ENCODE measurements at regions not wholly inside any gene's neighbourhood (a gene's known extent, or its start where the extent isn't known, plus 50 kb on each side); places are given as distances from the start of the nearest gene placed in this dataset.
"Not testable (repeated sequence)": the region's sequence is repeated elsewhere in the genome, so short reads cannot be mapped to it uniquely, and the experiment has no call there.

DNA sequence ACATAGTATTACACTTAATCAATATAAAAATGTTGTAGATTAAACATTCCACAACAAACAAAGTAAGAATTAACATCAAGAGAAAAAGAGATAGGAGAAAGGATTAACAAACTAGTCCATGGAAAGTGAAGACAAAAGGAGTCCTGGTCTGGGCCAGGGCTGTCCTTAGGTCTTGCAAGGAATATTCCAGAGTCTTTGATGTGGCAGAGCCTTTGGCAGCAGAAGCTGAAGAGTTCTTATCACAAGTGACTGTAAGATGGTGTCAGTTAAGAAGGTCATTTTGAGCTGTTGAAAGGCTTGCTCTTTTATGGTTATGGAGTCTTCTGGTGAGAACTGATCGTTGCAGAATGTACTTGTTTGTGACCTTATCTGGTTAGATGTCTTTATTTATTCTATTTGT lies 127.7 kb upstream of the LRRTM4 start:
- Mint-ChIP-seq H3K4me1 (ENCODE audit: low read depth) (no peaks in the 10 kb centered on the region), H3K36me3 (ENCODE audit: insufficient read depth in 2 of 2) (no peaks in the 10 kb centered on the region), H3K27ac (no peak overlapping the region), H3K9me3 (peaks cover 0 to 8% of the 10 kb centered on the region in 2 donors), H3K4me3 (no peak overlapping the region), H3K27me3 (ENCODE audit: low read depth) (no peaks in the 10 kb centered on the region)
- ATAC-seq (replicated peaks in 1 of 2) (no peak), DNase-seq (no peak)

DNA sequence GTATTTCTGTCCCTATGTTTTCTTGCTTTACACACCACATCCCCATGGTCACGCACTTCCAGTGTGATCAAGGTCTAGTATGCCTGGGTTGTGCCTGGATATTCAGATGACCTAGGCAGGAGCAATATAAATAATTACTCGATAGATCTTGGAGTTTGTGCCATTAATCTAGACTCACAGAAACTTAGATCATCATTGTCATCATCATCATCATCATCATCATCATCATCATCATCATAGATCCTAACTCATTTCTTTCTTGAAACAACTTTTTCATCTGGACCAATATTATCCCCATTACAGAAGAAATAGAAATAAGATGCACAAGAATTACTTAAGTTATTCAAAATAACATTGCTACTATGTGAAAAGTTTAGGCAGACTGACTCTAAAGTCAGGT lies 130.3 kb upstream of the LRRTM4 start:
- H3K27me3 Mint-ChIP-seq (ENCODE audit: low read depth): no peaks in the 10 kb centered on the region
- peaks cover 0 to 12% of the 10 kb centered on the region in 2 donors for H3K9me3 Mint-ChIP-seq
- ATAC-seq (replicated peaks in 1 of 2) (no peak), DNase-seq (no peak)
- no peak overlapping the region for H3K27ac Mint-ChIP-seq
- H3K36me3 Mint-ChIP-seq (ENCODE audit: insufficient read depth in 2 of 2): no peaks in the 10 kb centered on the region
- H3K4me3 Mint-ChIP-seq: no peak overlapping the region
- H3K4me1 Mint-ChIP-seq (ENCODE audit: low read depth): no peaks in the 10 kb centered on the region

GRCh38 chr2:77664491-77664890 lies 142.3 kb upstream of the LRRTM4 start:
- Mint-ChIP-seq H3K27me3 (ENCODE audit: low read depth) (no peaks in the 10 kb centered on the region), H3K4me1 (ENCODE audit: low read depth) (no peaks in the 10 kb centered on the region), H3K27ac (no peak overlapping the region), H3K9me3 (peaks cover 0 to 4% of the 10 kb centered on the region in 2 donors), H3K36me3 (ENCODE audit: insufficient read depth in 2 of 2) (no peaks in the 10 kb centered on the region), H3K4me3 (no peak overlapping the region)
- ATAC-seq (replicated peaks in 1 of 2) (no peak), DNase-seq (no peak)

DNA sequence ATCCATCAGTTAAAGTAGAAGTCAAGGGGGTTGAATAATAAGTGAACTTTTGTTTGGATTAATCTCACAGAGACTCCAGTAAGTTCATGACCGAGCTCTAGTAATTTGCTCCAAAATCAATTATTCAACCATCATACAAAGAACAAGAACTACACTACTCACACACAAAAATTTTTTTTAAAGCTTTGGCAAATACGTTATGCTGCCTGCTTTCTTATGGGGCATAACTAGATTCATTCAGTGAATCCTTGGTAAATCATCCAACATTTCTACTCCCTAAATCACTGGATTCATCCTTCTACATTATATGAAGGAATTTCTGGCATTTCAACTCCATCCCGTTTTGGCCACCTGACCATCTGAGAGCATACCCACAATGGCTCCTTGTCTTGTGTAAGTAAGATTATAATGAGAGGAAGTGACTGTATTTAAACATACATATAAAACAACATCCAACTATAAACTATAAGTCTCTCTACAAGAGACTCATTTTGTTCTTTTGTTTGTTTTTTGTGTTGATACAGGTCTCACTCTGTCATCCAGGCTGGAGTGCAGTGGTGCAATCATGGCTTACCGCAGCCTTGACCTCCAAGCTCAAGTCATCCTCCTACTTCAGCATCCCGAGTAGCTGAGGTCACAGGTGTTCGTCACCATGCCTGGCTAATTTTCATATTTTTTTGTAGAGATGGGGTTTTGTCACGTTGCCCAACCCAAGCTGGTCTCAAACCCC lies 144.2 kb upstream of the LRRTM4 start:
- H3K4me1 Mint-ChIP-seq (ENCODE audit: low read depth): no peaks in the 10 kb centered on the region
- DNase-seq: no peak

DNA sequence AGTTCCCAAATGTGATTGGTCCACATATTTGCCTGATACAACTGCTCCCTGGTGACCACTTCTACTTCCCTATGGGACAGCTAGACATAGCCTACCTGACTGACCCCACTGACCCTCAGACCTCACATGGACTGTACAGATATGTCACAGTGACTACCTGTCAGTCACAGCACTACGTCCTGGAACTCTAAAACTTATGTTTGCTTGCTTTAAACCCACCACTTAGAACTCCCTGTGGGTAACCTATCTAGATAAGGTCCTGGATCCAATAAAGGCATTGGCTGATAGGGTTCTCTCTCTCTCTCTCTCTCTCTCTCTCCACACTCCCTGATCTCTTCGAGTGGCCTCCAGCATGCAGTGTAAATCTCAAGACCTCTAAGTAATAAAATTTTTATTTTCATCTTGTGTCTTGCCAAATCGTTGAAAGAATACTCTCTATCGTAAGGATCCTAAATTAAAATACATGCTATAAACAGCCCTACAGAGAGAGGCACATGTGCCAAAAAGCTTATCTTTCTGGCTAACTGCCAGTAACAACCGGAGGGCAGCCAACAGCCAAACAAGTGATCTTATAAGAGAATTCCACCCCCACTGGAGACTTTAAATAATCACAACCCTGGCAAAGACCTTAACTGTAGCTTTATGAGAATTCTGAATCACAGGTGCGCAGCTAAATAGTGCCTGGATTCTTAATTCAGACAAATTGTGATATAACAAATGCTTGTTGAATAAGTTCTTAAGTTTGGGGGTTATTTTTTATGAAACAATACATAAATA lies 162.6 kb upstream of the LRRTM4 start:
- not testable (repeated sequence) for H3K4me1 Mint-ChIP-seq (ENCODE audit: low read depth); ATAC-seq (replicated peaks in 1 of 2); H3K4me3 Mint-ChIP-seq; H3K27me3 Mint-ChIP-seq (ENCODE audit: low read depth); H3K36me3 Mint-ChIP-seq (ENCODE audit: insufficient read depth in 2 of 2); DNase-seq; H3K9me3 Mint-ChIP-seq
- peak overlapping the region; percentile 32 for H3K27ac Mint-ChIP-seq

More for the DNA sequence above, 144.2 kb upstream of the LRRTM4 start:
- ATAC-seq (replicated peaks in 1 of 2): no peak
- Mint-ChIP-seq H3K36me3 (ENCODE audit: insufficient read depth in 2 of 2) (no peaks in the 10 kb centered on the region), H3K4me3 (no peak overlapping the region), H3K27me3 (ENCODE audit: low read depth) (no peaks in the 10 kb centered on the region), H3K27ac (no peak overlapping the region), H3K9me3 (peaks cover 0 to 4% of the 10 kb centered on the region in 2 donors)

DNA sequence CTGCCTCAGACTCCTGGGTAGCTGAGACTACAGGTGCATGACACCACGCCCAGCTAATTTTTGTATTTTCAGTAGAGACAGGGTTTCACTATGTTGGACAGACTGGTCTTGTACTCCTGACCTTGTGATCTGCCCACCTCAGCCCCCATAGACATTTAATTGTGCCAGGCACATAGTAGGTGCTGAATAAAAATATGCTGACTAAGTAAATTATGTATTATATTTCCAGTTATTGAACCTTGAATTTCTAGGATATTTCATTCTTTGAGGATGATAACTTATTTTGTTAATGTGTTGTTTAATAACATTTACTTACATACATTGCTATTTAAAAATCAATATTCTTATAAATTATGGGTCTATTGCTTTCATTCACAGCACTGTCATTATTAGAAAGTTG lies 190.4 kb upstream of the LRRTM4 start:
- no peak overlapping the region for H3K27ac Mint-ChIP-seq
- H3K27me3 Mint-ChIP-seq (ENCODE audit: low read depth): no peaks in the 10 kb centered on the region
- peaks cover 0 to 5% of the 10 kb centered on the region in 2 donors for H3K9me3 Mint-ChIP-seq
- ATAC-seq (replicated peaks in 1 of 2) (no peak), DNase-seq (no peak)
- no peak overlapping the region for H3K4me3 Mint-ChIP-seq
- H3K4me1 Mint-ChIP-seq (ENCODE audit: low read depth): no peaks in the 10 kb centered on the region
- H3K36me3 Mint-ChIP-seq (ENCODE audit: insufficient read depth in 2 of 2): no peaks in the 10 kb centered on the region

GRCh38 chr2:77713412-77713811 lies 191.2 kb upstream of the LRRTM4 start:
- Mint-ChIP-seq H3K36me3 (ENCODE audit: insufficient read depth in 2 of 2) (no peaks in the 10 kb centered on the region), H3K27ac (no peak overlapping the region), H3K27me3 (ENCODE audit: low read depth) (no peaks in the 10 kb centered on the region), H3K4me3 (no peak overlapping the region), H3K4me1 (ENCODE audit: low read depth) (no peaks in the 10 kb centered on the region), H3K9me3 (peaks cover 0 to 5% of the 10 kb centered on the region in 2 donors)
- DNase-seq (no peak), ATAC-seq (replicated peaks in 1 of 2) (no peak)

- Mint-ChIP-seq H3K9me3 (peaks cover 0 to 8% of the 10 kb centered on the region in 2 donors), H3K27ac (no peak overlapping the region), H3K4me1 (ENCODE audit: low read depth) (no peaks in the 10 kb centered on the region), H3K27me3 (ENCODE audit: low read depth) (no peaks in the 10 kb centered on the region), H3K36me3 (ENCODE audit: insufficient read depth in 2 of 2) (no peaks in the 10 kb centered on the region), H3K4me3 (no peak overlapping the region)
- no peak for DNase-seq
- no peak for ATAC-seq (replicated peaks in 1 of 2)
Measured at GRCh38 chr2:77720115-77720514, 197.9 kb upstream of the LRRTM4 start.

DNA sequence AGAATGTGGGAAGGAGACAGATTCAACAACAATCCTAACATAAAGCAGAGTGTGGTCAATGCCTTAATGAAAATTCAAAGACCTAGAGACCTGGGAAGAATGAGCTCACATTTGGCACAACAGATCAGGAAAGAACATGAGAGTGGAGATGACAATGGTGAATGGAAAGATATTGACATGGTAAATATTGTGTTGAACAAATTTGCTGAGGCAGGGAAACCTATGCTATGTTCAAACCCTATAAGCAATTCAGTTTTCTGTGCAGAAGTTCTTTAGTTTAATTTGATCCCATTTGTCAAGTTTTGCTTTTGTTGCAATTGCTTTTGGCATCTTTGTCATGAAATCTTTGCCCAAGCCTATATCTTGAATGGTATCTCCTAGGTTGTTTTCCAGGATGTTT lies 199.4 kb upstream of the LRRTM4 start:
- Mint-ChIP-seq H3K4me1 (ENCODE audit: low read depth) (no peaks in the 10 kb centered on the region), H3K36me3 (ENCODE audit: insufficient read depth in 2 of 2) (no peaks in the 10 kb centered on the region), H3K9me3 (peaks cover 0 to 8% of the 10 kb centered on the region in 2 donors), H3K4me3 (no peak overlapping the region), H3K27me3 (ENCODE audit: low read depth) (no peaks in the 10 kb centered on the region), H3K27ac (no peak overlapping the region)
- DNase-seq (no peak), ATAC-seq (replicated peaks in 1 of 2) (no peak)

DNA sequence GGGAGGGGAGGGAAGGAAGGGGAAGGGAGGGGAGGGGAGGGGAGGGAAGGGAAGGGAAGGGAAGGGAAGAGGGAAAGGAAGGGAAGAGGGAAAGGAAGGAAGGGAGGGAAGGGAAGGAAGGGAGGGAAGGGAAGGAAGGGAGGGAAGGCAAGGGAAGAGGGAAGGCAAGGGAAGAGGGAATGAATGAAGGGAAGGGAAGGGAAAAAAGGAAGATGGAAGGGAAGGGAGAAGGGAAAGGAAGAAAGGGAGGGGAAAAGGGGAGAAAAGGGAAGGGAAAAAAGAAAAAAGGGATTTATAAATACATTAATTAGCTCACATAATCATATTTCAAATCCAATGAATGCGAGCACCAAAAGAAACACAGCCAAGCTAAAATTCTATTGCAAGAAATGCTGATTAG lies 202.9 kb upstream of the LRRTM4 start:
- no peaks in the 10 kb centered on the region for H3K4me1 Mint-ChIP-seq (ENCODE audit: low read depth)
- ATAC-seq (replicated peaks in 1 of 2) (no peak), DNase-seq (no peak)
- H3K4me3 Mint-ChIP-seq: no peak overlapping the region
- H3K36me3 Mint-ChIP-seq (ENCODE audit: insufficient read depth in 2 of 2): no peaks in the 10 kb centered on the region
- H3K27me3 Mint-ChIP-seq (ENCODE audit: low read depth): no peaks in the 10 kb centered on the region
- peaks cover 0 to 4% of the 10 kb centered on the region in 2 donors for H3K9me3 Mint-ChIP-seq
- H3K27ac Mint-ChIP-seq: no peak overlapping the region

GRCh38 chr2:77734662-77735340 lies 212.6 kb upstream of the LRRTM4 start:
- not testable (repeated sequence) for H3K36me3 Mint-ChIP-seq (ENCODE audit: insufficient read depth in 2 of 2); DNase-seq; H3K4me1 Mint-ChIP-seq (ENCODE audit: low read depth); H3K27me3 Mint-ChIP-seq (ENCODE audit: low read depth); ATAC-seq (replicated peaks in 1 of 2); H3K27ac Mint-ChIP-seq; H3K4me3 Mint-ChIP-seq; H3K9me3 Mint-ChIP-seq

DNA sequence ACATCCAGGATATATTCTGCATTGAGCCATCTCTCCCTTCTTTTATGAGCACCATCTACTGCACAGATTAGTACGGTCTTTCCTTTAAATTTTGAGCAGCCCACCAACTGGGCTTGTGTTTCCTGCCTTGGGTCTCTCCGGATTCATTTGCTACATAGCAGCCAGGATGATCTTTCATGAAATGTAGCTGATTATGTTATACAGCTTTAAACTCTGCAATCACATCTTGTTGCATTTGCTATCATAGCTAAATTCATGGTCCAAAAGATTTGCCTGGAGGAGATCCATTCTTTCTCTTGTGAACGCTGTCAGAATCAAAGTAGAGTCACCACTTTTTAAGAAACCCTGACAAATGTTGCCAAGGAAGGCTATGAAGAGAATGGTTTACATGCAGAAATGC lies 215.1 kb upstream of the LRRTM4 start:
- no peaks in the 10 kb centered on the region for H3K27me3 Mint-ChIP-seq (ENCODE audit: low read depth)
- DNase-seq (no peak), ATAC-seq (replicated peaks in 1 of 2) (no peak)
- peaks cover 2 to 3% of the 10 kb centered on the region in 2 donors for H3K9me3 Mint-ChIP-seq
- no peaks in the 10 kb centered on the region for H3K36me3 Mint-ChIP-seq (ENCODE audit: insufficient read depth in 2 of 2)
- no peak overlapping the region for H3K27ac Mint-ChIP-seq
- H3K4me1 Mint-ChIP-seq (ENCODE audit: low read depth): no peaks in the 10 kb centered on the region
- no peak overlapping the region for H3K4me3 Mint-ChIP-seq

DNA sequence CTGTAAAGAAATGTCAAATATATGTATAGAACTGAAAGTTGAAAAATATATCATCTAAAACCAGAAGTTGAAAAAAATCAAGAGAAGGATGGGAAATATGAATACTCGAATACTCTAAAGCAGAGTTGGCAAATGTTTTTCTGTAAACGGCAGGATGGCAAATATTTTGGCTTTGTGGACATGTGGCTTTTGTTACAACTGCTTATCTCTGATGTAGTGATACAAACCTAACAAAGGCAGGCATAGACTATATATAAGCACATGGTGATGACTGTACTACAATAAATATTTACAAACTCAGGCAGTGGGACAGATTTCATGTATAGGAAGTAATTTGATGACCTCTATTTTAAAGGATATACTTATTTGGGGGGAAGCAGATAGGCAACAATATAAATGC lies 224.6 kb upstream of the LRRTM4 start:
- Mint-ChIP-seq H3K36me3 (ENCODE audit: insufficient read depth in 2 of 2) (peaks cover 0 to 2% of the 10 kb centered on the region in 2 donors), H3K27me3 (ENCODE audit: low read depth) (no peaks in the 10 kb centered on the region), H3K4me1 (ENCODE audit: low read depth) (no peaks in the 10 kb centered on the region), H3K4me3 (no peak overlapping the region), H3K9me3 (peaks cover 3 to 9% of the 10 kb centered on the region in 2 donors), H3K27ac (no peak overlapping the region)
- no peak for ATAC-seq (replicated peaks in 1 of 2)
- DNase-seq: no peak
